DOHH2 (cell line): ENCODE measurements at regions not wholly inside any gene's neighbourhood (a gene's known extent, or its start where the extent isn't known, plus 50 kb on each side); places are given as distances from the start of the nearest gene placed in this dataset.

Experiments
- EZH2phosphoT487 ChIP-seq: fragments of 200-600 bp; sonication (generic); IDR thresholded peaks from 2 replicates; pipeline ENCODE4 v1.6.1; 2017; ENCODE audit warnings: borderline replicate concordance, mild to moderate bottlenecking, antibody characterized with exemption, low read length, moderate library complexity, mixed read lengths
- TF ChIP-seq, protein P1 (sequence below): fragments of 200-600 bp; sonication (generic); IDR thresholded peaks from one replicate; pipeline ENCODE4 v1.5.1; 2014; ENCODE audit warnings: antibody characterized with exemption, mild to moderate bottlenecking, low read depth, low read length; ENCODE audit not compliant: poor library complexity, severe bottlenecking

DNA sequence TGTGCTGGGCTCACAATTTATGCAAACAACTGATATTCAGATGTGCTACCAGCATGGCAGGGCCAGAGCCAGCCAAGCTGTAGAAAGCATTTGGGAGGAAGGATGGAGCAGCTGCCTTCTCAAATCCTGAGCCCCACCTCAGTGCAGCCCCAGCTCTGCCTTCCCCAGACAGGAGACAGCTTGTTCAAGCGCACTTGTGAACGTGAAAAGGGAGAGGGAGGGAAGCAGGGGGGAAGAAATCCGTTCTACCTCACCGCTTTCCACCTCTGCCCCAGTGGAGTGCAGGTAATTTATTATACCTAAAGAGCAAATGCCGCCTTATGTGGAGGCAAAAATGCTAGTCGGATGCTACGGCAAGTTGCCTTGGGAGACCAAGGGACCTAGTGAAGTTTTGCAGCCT is 66.0 kb upstream of the SLC14A2 start:
- TF ChIP-seq EZH2phosphoT487 = no peak
- TF ChIP-seq, protein P1, sequence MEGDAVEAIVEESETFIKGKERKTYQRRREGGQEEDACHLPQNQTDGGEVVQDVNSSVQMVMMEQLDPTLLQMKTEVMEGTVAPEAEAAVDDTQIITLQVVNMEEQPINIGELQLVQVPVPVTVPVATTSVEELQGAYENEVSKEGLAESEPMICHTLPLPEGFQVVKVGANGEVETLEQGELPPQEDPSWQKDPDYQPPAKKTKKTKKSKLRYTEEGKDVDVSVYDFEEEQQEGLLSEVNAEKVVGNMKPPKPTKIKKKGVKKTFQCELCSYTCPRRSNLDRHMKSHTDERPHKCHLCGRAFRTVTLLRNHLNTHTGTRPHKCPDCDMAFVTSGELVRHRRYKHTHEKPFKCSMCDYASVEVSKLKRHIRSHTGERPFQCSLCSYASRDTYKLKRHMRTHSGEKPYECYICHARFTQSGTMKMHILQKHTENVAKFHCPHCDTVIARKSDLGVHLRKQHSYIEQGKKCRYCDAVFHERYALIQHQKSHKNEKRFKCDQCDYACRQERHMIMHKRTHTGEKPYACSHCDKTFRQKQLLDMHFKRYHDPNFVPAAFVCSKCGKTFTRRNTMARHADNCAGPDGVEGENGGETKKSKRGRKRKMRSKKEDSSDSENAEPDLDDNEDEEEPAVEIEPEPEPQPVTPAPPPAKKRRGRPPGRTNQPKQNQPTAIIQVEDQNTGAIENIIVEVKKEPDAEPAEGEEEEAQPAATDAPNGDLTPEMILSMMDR = no peak
